NCI-H1436 treated with DMSO at 0.1 percent for 48 hours (cell line): ENCODE measurements at regions not wholly inside any gene's neighbourhood (a gene's known extent, or its start where the extent isn't known, plus 50 kb on each side); places are given as distances from the start of the nearest gene placed in this dataset.

ENCODE experiments used
- DNase-seq: peaks from one replicate; lab custom pipeline; 2025; lab: John Stamatoyannopoulos, UW

DNA sequence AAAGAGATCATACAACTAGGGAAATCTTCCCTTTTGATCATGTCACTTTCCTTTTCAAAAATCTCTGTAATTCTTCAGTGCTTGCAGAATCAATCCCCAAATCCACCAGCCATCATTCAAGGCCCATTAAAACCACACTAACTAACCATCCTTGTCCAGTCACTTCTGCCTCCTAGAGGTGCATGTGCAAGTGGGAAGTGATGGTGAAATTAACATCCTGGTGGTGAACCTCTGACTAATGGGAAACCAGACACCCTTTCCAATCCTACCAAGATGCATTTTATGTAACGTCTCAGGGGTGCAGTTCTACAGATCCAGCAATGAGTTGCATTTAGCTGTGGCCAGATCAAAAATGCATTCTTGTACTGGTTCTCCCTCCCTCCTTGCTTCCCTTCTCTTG, 341.8 kb downstream of the RAPGEF2 start:
- DNase-seq: no peak

DNA sequence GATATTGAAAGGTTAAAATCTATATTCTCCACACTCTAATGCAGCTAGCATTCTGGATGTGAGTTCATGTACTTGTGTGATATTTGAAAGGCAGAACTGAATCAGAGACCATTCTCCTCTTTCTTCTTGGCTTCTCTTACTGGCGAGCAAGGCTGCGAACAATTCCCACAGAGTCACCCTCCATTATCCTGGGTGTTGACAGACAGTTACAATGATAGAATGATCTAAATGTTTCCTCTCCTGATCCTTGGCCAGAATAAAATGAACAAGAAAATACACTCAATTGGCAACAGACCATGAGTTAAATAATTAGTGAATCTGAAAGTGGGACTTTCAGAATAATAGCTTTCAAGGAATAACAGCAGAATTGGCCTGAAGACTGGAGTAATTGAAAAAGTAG, 342.8 kb downstream of the RAPGEF2 start:
- no peak for DNase-seq

DNA sequence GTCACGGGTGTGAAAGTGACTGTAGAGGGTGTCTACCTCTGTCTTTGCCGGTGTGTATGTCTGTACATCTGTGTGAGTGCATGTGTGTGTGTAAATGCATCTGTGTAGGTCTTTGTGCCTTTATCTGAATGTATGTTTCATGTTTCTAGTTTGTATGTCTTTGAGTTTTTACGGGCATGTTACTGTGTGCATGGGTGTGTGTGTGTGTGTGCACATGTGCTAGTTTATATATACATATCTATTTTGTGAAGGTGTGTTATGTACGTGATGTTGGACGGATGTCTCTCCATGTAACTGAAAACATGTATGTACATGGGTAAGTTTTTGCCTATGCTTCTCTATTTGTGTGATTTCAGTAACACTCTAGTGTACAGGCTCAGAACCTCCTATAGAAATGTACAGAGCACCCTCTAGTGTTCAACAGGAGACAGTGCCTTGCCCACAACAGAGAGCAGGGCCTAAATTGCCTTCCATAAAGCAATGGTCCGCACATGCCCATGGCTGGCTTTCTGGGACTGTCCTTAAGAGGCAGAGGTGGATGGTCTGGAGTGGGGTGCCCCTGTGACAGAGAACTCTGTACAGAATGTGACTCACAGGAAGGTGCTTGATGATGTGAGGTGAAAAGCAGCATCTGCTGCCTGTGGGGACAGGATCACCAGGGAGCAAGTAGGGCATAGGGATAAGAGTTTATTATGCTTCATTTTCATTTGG, 343.5 kb downstream of the RAPGEF2 start:
- peak; percentile 34 for DNase-seq

DNA sequence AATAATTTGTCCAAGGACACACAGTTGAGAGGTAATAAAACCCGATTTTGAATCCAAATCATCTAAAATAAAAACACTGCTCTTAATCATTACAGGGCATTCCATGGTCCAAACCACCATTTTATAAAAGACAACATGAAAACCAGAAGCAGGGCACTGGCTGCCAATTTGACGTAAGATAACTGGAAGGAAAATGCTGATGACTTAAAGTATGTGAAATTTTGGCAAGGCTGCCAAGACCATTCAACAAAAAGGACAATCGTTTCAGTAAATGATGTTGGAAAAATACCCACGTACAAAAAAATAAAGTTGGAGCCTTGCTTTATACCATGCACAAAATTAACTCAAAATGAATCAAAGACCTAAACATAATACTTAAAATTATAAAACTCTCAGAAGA, 344.4 kb downstream of the RAPGEF2 start:
- DNase-seq: no peak

DNA sequence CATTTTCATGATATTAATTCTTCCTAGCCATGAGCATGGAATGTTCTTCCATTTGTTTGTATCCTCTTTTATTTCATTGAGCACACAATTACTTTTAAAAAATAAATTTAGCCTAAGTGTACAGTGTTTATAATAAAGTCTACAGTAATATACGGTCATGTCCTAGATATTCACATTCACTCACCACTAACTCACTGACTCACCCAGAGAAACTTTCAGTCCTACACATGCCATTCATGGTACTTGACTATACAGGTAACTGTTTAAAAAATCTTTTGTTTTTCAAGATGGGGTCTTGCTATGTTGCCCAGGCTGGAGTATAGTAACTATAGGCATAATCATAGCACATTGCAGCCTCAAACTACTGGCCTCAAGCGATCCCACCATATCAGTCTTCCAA, 348.1 kb downstream of the RAPGEF2 start:
- DNase-seq: no peak

DNA sequence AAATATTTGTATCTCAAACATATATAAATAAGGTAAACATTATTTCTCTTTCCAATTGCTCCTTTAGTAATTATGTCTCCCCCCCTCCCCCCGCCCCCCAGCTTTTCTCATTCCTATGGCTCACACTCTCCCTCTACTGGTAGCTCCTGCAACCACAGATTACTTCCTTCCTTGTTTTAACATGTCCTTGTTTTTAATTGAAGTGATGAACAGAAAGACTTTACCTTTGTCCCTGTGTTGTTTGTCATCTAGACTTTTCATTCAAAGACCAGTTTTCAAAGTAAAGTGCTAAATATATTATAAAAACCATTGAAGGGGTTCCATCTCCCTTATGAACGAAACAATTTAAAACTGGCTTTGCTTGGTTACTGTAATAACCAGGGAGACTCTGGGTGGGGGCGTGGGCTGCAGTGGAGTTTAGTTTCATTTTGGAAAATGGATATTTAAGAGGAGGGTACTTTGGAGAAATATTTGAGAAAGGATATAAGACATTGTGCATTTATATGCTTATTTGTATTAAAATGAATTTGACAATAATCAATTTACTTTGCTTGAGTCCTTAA, 352.9 kb downstream of the RAPGEF2 start:
- DNase-seq: no peak

DNA sequence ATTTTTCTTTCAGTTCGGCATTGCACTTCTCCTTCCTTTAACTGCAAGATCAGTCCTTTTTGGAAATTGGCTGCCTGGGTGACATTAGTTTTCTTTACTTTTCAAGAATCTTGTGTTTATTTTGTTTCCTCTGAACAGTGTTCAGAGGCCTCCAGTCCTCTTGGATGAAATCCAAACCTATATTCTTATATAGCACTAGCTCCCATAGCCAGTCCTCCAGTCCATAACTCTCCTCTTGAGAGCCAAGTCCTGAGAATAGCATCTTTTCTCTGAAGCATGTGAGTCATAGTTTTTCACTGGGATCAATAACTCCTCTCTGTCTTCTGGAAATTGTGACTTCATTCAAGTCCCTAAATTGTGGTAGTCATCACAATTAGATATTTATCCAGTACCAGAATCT, 357.5 kb downstream of the RAPGEF2 start:
- no peak for DNase-seq

DNA sequence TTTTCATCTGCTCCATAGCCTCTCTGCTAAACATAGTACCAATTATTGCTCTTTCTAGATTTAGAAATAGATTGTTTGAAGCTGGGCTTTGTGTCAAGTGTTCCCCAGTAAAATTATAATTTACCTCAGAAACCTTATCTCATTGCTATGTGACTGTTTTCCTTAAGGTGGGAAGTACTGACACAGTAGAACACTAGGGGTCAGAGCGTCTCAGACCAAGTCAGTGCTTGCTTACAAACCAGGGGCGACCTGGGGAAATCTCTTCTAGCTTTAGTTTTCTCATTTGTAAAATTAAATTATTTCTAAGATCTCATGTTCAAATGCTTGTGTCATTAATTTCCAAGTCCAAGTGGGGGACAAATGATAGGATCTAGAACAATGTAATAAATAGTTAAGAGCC, 360.4 kb downstream of the RAPGEF2 start:
- DNase-seq: no peak

DNA sequence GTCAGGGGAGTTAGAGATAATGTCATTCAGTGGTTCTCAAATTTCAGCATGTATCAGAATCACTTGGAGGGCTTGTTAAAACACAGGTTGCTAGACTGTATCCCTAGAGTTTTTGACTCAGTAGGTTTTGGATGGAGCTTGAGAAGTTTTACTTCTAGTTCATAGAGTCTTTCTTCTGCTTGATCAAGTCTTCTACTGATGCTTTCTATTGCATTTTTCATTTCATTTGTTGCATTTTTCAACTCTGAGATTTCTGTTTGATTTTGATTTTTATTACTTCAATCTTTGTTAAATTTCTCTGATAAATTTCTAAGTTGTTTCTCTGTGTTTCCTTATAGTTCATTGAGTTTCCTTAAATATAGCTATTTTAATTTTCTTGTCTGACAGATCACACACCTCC, 361.4 kb downstream of the RAPGEF2 start:
- DNase-seq: no peak

DNA sequence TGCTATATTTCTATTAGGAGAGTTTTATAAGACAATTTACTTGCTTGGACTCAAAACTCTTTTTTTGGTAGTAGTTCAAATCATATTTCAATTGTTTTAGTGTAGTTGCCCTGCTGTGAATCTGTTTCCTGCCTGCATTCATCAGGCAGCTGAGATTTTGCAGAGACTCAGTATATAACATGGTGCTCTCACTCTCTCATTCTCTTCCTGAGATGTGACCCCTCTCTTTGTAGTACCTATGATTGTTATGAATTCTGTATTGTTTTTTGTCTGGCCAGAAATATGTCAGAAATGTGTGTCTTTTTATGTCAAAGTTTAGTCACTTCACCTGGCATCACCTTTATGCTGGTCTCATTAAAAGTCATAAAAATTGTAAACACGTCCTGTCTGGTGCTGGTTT, 374.0 kb downstream of the RAPGEF2 start:
- no peak for DNase-seq

DNA sequence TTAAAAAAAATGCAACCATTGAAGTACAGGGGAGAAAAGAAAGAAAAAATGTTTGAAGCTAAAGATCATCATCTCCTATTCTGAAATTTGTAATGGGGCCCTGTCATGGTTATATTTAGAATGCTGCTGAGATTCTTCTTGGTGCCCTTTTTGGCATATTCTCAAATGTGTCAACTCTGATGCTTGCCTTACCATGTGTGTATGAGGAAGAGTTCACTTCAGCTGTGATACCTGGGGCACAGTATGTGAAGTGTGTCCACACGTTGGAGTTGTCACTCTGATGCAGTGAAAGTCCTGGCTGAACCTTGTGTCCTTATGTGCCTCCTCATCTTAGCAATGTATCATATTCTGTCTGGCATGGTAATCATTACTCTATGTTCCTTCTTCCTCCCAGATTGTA, 377.9 kb downstream of the RAPGEF2 start:
- DNase-seq: no peak

DNA sequence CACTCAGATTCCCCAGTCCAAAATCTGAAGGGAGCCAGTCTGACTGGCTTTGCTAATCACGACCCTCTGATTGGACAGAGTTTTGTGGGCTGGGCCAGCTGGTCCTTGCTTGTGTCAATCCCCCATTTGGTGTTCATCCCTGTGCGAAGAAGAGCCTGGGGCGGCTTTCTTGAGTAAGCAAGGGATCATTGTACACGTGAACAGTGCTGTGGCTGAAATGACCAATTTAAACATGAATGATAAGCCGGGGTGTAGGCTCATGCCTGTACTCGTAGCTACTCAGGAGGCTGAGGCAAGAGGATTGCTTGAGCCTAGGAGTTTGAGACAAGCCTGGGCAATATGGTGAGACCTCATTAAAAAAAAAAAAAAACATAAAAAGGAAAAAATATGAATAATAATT, 379.1 kb downstream of the RAPGEF2 start:
- DNase-seq: no peak

DNA sequence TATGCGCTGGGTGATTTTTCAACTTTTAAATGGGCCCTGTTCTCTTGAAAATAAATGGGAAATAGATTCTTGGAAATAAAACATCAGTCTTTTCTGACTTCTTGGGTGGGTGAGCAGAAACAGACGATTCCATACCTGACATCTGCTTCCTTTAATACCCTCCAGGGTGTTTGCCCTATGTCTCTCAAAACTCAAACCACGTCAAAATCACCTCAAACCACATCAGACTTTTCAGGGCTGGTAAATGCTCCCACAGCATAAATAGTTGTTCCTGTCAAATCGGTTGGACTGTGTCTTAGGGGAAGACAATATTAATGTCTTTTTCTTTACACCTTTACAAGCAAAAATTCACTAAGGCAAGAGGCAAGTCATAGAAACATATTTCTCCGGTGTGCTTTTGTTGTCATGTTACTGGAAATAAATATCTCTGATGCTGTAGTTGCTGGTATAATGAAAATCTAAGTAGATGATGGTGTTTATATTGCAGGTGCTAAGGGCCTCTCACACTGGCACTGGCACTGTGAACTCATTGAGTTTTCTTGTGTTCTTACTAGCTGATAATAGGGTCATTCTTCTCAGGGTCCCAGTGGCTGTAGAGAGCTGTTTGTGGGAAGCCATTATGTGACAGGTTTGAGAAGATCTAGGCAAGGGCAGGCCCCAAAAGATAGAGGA, 380.4 kb downstream of the RAPGEF2 start:
- no peak for DNase-seq

DNA sequence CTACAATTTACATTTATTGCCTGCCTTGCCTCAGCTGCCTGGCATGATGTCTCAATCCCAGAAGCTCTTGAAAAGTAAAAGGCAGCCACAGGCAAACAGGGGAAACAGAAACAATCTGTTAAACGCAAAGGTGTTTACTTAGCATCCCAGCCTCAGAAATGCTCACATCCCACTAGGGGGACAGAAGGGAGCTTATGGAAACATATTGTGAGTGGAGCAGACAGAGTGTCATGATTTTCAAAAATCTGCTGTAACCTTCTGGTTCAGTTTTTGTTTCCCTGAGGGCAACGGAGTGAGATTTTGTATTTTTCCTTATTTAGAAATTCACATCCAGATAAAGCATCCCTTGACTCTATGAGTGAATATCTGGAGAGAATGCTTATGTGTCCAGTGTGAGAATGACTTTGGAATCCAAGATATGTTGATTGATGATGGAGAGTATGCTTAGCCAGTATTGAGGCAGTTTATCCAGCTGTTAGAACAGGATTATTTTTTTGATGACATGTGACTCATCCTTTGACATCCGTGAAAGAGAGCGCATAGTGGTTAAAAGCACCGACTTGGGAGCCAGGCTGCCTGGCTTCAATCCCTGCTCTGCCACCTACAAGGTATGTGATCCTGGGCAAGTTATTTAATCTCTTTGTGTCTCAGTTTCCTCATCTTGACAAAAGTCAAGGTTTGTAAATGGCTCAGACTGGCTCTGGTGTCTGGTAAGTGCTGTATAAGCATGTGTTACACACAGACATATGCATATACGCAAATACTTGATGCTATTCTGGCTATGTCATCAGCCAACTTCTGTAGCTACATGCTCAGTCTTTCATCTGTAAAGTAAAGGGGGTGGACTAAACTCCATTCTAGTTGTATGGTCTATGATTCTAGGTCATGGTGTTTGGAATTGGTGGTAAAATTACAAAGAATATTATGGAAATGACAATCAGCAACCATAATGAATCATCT, 381.2 kb downstream of the RAPGEF2 start:
- no peak for DNase-seq

DNA sequence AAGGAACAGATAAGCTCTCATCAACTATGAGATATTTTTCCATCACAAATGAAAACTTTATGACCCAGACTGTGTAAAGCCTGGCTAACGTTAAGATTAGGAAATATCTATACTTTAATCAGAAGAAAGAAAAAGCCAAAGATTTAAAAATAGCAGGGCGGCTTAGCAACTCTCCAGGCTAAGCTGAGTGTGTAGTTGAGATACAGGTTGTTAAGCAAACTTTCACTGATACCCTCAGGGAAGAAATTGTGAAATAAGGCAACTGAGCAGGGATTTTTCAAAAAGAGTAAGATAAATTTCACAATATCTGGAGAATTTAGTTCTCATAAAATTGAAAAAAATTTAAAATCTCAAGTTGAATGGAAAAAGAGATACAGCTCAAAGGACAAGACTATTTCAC, 382.0 kb downstream of the RAPGEF2 start:
- no peak for DNase-seq

DNA sequence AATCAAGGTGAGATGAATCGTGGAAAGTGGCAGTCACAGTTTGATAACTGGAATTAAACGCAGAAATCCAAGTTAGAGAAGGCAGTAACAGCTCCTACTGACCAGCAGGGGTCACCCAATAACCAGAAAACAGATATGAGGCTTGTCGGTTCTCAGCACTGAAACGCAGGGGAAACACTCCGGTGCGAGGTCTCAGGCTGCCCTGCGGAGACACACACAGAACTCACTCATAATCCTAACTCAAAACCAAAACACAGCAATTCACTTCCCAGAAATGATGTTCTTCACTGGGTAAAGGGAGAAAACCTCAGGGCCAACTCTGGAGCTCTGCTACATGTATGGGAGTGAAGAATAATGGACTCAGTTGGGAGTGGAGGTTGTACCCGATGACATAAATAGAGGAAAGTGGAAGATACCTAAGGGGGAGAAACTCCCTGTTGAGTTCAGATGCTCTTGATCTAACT, 384.4 kb downstream of the RAPGEF2 start:
- DNase-seq: no peak

DNA sequence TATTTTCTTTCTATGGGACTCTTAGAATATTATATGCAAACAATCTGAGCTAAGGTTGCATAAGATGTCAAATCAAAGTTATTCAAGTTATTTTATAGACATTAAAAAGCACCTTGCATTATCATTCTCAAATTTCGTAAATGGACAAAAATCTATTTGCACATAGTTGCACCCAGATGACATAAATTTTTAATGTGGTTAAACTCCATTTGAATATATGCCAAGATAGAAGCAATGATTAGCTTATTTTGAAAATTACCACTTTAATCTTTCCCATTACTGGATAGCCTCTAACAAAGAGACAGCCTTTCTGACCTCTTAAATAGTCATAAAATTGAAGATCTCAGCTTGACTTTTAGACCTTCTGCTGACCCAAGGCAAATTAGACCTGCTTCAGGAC, 386.8 kb downstream of the RAPGEF2 start:
- no peak for DNase-seq

DNA sequence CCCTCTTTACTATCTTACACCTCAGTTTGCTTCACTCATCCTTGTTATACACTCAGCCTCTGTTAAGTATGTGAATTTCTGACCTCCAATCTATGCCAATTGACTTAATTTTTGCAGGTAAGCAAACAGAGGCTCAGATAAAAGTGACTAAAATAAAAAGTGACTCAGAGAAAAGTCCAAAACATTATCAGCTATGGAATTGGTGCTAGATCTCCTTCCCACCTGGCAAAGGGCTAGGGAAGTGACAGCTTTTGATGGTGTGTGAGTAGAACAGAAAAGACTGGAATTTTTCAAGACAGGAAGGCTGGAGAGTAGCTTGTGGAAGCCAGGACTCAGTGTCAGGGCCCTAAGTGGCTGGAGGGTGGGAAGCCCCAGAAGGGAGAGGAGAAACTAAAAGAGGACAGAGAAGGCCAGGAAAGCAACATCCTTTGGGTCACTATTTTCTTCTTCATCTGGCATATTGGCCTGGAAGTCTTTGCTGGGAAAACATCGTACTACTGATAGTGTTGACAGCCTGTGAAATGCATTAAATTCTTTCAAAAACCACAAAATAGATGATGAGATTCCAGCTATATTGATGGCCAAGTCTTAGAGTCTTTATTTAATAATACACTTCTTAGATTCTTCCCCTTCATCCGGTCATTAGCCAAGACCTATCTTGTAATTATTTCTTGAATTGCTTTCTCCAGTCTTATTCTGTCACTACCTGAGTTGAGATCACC, 392.8 kb downstream of the RAPGEF2 start:
- no peak for DNase-seq

DNA sequence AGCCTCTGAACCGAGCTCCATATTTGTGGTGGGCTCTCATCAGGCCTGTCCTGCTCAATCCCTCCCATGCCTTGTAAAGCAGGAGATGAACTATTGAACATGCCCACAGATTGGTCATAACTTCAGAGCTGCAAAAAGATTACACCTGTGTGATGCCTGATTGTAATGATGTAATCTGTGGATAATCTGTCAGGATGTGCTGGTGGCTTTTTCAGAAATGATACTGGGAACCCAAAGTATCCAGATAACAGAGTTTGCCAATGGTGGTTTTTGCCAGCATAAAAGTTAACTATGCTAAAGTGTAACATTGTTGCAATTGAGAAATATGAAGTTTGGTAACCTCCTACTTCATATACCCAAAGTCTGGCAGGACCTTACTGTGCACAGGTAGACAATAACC, 393.4 kb downstream of the RAPGEF2 start:
- DNase-seq: no peak

DNA sequence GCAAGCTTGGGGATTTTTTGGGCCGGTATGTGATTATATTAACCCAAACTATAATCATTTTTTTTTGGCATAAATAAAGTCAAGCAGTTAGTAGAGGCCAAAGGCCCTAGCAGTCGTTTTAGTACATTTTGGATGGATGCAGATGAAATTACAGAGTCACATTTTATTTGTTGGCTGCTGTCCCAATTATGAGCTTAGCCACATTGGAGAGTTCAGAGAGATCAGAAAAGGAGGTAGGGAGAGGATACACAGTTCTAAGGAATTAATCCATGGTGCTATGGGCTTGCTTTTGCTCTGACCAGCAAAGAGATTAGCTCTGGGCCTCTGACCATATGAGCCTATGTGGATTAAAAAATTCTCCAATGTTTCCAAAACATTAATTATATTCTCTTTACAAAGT, 395.1 kb downstream of the RAPGEF2 start:
- no peak for DNase-seq

DNA sequence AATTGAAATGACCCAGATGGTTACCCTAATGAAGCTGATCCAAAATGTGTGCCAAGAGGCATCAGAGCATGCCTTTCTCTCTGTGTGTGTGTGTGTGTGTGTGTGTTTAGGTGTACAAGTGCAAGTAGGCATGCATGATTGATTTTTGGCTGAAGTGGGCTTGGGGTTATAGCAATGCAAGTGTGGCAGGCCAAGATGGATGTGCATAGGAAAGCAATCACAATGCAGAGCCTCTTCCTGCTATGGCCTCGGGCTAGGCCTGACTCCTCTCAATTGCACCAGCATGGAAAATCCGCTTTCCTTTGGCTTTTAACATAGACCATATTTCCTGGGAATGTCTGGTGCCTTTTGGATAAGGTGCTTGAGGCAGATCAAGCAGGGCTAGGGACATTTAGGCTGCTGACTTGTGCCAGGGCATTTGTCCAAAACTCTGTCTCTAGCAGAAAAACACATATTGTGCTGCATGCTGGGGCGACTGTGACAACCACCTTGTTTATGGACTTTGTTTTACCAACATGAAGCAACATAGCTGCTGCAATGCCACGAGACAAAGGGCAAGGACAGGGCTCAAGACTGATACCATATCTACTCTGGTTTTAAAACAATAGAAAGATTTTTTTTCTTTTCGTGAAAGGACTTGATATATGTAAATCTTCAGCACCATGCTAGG, 395.7 kb downstream of the RAPGEF2 start:
- no peak for DNase-seq
